ENCODE measurements at regions not wholly inside any gene's neighbourhood (a gene's known extent, or its start where the extent isn't known, plus 50 kb on each side); places are given as distances from the start of the nearest gene placed in this dataset.

DNA sequence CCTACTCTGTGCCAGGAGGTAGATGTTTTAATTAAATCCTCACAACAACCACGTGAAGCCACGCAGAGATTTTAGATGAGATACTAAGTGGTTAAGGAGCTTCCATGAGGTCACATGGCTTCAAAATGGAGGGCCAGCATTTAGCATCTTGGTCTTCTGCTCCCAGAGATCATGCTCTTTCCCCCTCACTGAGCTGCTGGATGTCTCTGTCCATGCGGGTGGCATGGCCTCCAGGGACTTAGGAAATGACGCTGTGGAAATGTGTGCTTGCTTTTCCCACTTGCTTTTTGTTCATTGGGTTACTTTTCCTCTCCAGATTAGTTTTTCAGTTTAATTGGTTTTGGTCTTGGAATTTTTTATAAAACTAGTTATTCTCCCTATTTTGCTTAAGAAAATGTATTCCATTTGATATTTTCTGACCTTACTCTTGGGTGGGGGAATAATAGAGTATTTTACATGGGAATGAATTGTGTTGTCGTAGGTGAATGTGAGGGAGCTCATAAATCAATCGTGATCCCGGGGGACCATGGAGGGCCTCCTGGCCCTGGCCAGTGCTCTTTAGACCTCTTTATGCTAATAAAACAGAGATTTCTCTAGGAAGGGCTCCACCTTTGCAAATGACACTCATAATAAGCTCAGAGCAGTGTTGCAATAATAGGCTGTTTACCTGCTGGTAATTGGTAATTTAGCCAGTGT is 376.0 kb upstream of the ONECUT1 start:
- no peak overlapping the region for H3K4me3 ChIP-seq (ENCODE audit: low read depth, low read length)
- TF ChIP-seq, protein P1, sequence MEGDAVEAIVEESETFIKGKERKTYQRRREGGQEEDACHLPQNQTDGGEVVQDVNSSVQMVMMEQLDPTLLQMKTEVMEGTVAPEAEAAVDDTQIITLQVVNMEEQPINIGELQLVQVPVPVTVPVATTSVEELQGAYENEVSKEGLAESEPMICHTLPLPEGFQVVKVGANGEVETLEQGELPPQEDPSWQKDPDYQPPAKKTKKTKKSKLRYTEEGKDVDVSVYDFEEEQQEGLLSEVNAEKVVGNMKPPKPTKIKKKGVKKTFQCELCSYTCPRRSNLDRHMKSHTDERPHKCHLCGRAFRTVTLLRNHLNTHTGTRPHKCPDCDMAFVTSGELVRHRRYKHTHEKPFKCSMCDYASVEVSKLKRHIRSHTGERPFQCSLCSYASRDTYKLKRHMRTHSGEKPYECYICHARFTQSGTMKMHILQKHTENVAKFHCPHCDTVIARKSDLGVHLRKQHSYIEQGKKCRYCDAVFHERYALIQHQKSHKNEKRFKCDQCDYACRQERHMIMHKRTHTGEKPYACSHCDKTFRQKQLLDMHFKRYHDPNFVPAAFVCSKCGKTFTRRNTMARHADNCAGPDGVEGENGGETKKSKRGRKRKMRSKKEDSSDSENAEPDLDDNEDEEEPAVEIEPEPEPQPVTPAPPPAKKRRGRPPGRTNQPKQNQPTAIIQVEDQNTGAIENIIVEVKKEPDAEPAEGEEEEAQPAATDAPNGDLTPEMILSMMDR (IDR thresholded peaks at IDR 0.05; ENCODE audit: low read depth, low read length, missing control alignments), result no peak
- DNase-seq (ENCODE audit: low read depth), result no peak
- in situ Hi-C loops (cut with HindIII; ENCODE audit: low sequenced_read_pairs), result no loop called here

- no peak for DNase-seq (ENCODE audit: low read depth)
- TF ChIP-seq, protein P1 (IDR thresholded peaks at IDR 0.05; ENCODE audit: low read depth, low read length, missing control alignments), result no peak
- no peak overlapping the region for H3K4me3 ChIP-seq (ENCODE audit: low read depth, low read length)
- in situ Hi-C loops (cut with HindIII; ENCODE audit: low sequenced_read_pairs), result no loop called here
These were observed 370.1 kb upstream of the ONECUT1 start for GRCh38 chr15:53160092-53160704.

- H3K4me3 ChIP-seq (ENCODE audit: low read depth, low read length), result no peak overlapping the region
- TF ChIP-seq, protein P1 (IDR thresholded peaks at IDR 0.05; ENCODE audit: low read depth, low read length, missing control alignments), result no peak
- in situ Hi-C loops (cut with HindIII; ENCODE audit: low sequenced_read_pairs), result no loop called here
- DNase-seq (ENCODE audit: low read depth), result no peak
These were observed 369.3 kb upstream of the ONECUT1 start for GRCh38 chr15:53159458-53159857.

- in situ Hi-C loops (cut with HindIII; ENCODE audit: low sequenced_read_pairs), result no loop called here
- TF ChIP-seq, protein P1 (IDR thresholded peaks at IDR 0.05; ENCODE audit: low read depth, low read length, missing control alignments), result no peak
- H3K4me3 ChIP-seq (ENCODE audit: low read depth, low read length), result no peak overlapping the region
- no peak for DNase-seq (ENCODE audit: low read depth)
These were observed 368.9 kb upstream of the ONECUT1 start for GRCh38 chr15:53158995-53159394.

- DNase-seq (ENCODE audit: low read depth), result no peak
- no peak overlapping the region for H3K4me3 ChIP-seq (ENCODE audit: low read depth, low read length)
- TF ChIP-seq, protein P1 (IDR thresholded peaks at IDR 0.05; ENCODE audit: low read depth, low read length, missing control alignments), result no peak
- in situ Hi-C loops (cut with HindIII; ENCODE audit: low sequenced_read_pairs), result no loop called here
These were observed 343.2 kb upstream of the ONECUT1 start for GRCh38 chr15:53133255-53133850.

DNA sequence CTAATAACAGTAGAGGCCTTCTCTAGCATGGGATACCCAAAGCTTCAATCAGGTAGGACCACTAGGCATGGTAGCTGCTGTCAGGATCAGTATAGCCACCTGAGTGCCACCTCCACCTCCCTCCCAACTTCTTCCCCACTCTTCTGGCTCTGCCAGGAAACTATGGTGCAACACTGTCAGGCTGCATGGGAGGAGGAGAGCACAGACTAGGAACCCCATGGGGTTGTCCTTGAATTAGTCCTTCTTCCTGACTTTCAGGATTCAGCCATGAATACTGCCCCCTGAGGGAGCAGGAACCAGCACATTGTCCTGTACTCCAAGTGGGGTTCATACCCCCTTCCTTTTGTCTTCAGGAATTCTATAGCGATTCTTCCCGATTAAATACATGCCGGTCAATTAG is 340.8 kb upstream of the ONECUT1 start:
- in situ Hi-C loops (cut with HindIII; ENCODE audit: low sequenced_read_pairs), result no loop called here
- H3K4me3 ChIP-seq (ENCODE audit: low read depth, low read length), result no peak overlapping the region
- TF ChIP-seq, protein P1 (IDR thresholded peaks at IDR 0.05; ENCODE audit: low read depth, low read length, missing control alignments), result no peak
- no peak for DNase-seq (ENCODE audit: low read depth)
